ENCODE measurements at regions not wholly inside any gene's neighbourhood (a gene's known extent, or its start where the extent isn't known, plus 50 kb on each side); places are given as distances from the start of the nearest gene placed in this dataset.

DNA sequence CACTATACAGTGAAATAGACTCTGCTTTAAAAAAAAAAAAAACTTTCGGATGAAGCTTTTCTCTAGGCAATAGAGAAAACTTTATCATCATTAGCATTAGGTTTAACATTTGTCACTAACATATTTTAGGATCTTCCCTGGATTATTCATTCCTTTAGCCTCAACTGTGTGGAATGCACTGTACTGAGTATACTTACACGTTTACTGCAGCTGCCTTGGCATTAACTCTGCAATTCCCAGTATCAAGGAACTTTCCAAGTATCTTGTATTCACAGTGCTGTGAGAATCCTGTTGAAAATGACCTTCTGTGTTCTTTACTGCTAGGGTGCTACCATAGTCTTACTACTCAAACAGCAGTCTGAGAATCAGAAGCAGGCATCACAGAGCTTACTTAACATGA lies 328.2 kb upstream of the COL3A1 start:
- no peaks in the 10 kb centered on the region for H3K27me3 Mint-ChIP-seq (ENCODE audit: unreplicated experiment)
- H3K27ac Mint-ChIP-seq (ENCODE audit: unreplicated experiment) = no peak overlapping the region
- TF ChIP-seq, protein P1, sequence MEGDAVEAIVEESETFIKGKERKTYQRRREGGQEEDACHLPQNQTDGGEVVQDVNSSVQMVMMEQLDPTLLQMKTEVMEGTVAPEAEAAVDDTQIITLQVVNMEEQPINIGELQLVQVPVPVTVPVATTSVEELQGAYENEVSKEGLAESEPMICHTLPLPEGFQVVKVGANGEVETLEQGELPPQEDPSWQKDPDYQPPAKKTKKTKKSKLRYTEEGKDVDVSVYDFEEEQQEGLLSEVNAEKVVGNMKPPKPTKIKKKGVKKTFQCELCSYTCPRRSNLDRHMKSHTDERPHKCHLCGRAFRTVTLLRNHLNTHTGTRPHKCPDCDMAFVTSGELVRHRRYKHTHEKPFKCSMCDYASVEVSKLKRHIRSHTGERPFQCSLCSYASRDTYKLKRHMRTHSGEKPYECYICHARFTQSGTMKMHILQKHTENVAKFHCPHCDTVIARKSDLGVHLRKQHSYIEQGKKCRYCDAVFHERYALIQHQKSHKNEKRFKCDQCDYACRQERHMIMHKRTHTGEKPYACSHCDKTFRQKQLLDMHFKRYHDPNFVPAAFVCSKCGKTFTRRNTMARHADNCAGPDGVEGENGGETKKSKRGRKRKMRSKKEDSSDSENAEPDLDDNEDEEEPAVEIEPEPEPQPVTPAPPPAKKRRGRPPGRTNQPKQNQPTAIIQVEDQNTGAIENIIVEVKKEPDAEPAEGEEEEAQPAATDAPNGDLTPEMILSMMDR (IDR thresholded peaks at IDR 0.05; ENCODE audit: unreplicated experiment) = no peak
- no peak for DNase-seq (ENCODE audit: low spot score)
- no peaks in the 10 kb centered on the region for H3K9me3 Mint-ChIP-seq (ENCODE audit: unreplicated experiment)
- no peaks in the 10 kb centered on the region for H3K36me3 Mint-ChIP-seq (ENCODE audit: low read depth, unreplicated experiment)
- no peak overlapping the region for H3K4me3 Mint-ChIP-seq (ENCODE audit: unreplicated experiment)
- no peaks in the 10 kb centered on the region for H3K4me1 Mint-ChIP-seq (ENCODE audit: unreplicated experiment)

DNA sequence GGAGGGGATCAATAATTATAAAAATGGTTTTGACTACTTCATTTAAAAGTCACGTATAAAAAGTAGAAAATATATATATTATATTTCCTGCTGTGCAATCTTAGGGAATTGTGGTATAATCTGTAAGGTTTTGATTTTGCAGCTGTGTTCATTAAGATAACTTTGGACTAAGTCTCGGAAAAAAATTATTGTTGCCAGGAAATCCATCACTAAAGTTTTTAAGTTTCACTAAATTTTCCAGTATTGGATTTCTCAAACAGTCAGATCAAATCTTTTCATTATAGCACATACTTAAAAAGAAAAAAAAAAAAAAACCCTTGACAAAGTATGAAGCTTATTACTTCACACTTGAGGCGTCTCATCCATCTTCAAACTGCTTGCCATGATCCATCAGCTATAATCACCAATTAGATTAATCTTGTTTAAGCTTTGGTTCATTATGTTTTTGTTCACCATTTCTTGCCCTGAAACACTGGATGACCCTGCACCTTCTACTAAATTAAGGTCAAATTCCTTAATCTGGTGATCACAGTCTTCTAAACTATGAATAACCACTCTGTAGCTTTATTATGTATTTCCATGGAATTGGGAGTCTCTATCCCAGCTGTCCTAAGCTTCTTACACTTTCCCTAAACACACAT lies 326.6 kb upstream of the COL3A1 start:
- Mint-ChIP-seq H3K27ac (ENCODE audit: unreplicated experiment) (no peak overlapping the region), H3K36me3 (ENCODE audit: low read depth, unreplicated experiment) (no peaks in the 10 kb centered on the region), H3K4me3 (ENCODE audit: unreplicated experiment) (no peak overlapping the region), H3K9me3 (ENCODE audit: unreplicated experiment) (no peaks in the 10 kb centered on the region), H3K4me1 (ENCODE audit: unreplicated experiment) (no peaks in the 10 kb centered on the region), H3K27me3 (ENCODE audit: unreplicated experiment) (no peaks in the 10 kb centered on the region)
- TF ChIP-seq, protein P1 (IDR thresholded peaks at IDR 0.05; ENCODE audit: unreplicated experiment) = no peak
- DNase-seq (ENCODE audit: low spot score) = no peak

DNA sequence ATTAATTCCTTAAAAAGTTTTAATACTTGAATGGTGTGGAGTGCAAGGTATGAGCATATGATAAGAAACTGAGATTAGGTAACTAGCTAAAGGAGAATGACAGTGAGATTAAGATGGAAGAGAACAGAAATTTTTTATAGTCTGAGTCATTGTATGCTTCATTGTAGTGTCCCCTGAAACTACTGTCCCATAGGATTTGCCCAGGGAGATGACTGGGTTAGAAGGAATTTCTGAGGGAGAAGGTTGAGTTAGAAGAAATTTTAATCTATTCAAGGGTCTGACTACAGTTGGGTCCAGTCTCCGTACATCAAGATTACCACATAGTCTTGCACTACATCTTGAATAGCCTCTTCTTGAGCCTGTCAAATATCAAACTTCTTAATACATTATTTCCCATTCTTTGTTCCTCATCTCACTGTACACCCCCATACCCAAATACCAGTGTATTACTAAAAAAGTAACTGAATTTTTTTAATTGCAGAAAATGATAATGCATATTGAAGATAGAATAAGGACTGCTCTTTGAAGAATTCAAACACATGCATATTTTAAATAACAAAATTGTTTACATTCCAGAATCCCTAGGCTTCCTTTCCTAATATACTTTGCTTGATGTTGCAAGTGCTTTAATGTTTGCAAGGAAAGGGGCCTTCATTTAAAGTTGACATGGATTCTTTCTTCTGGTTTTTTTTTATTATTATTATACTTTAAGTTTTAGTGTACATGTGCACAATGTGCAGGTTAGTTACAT lies 314.3 kb upstream of the COL3A1 start:
- TF ChIP-seq, protein P1 (IDR thresholded peaks at IDR 0.05; ENCODE audit: unreplicated experiment) = no peak
- H3K36me3 Mint-ChIP-seq (ENCODE audit: low read depth, unreplicated experiment) = no peaks in the 10 kb centered on the region
- H3K4me1 Mint-ChIP-seq (ENCODE audit: unreplicated experiment) = peaks cover 3% of the 10 kb centered on the region
- H3K9me3 Mint-ChIP-seq (ENCODE audit: unreplicated experiment) = no peaks in the 10 kb centered on the region
- no peak overlapping the region for H3K4me3 Mint-ChIP-seq (ENCODE audit: unreplicated experiment)
- DNase-seq (ENCODE audit: low spot score) = no peak
- no peak overlapping the region for H3K27ac Mint-ChIP-seq (ENCODE audit: unreplicated experiment)
- peaks cover under 1% of the 10 kb centered on the region for H3K27me3 Mint-ChIP-seq (ENCODE audit: unreplicated experiment)

DNA sequence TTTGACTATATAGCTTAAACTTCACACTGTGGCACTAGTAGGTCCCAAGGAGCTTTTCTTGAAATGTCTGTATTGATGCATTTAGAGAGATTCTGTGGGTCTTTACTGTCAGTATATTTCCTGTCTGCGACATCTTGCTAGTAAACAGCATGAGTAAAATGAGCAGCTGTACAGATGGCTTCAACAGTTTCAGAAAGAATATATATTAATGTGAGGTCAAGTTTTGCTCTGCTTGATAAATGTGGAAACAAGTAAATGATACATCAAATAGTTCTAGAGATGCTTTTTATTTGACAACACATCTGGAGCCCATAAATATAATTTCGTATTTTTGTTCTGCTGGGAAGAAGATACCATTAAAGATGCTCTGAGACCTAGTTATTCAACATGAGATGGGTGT lies 310.9 kb upstream of the COL3A1 start:
- no peak for DNase-seq (ENCODE audit: low spot score)
- no peaks in the 10 kb centered on the region for H3K4me1 Mint-ChIP-seq (ENCODE audit: unreplicated experiment)
- H3K4me3 Mint-ChIP-seq (ENCODE audit: unreplicated experiment) = no peak overlapping the region
- no peaks in the 10 kb centered on the region for H3K9me3 Mint-ChIP-seq (ENCODE audit: unreplicated experiment)
- no peaks in the 10 kb centered on the region for H3K36me3 Mint-ChIP-seq (ENCODE audit: low read depth, unreplicated experiment)
- H3K27ac Mint-ChIP-seq (ENCODE audit: unreplicated experiment) = no peak overlapping the region
- no peaks in the 10 kb centered on the region for H3K27me3 Mint-ChIP-seq (ENCODE audit: unreplicated experiment)
- TF ChIP-seq, protein P1 (IDR thresholded peaks at IDR 0.05; ENCODE audit: unreplicated experiment) = no peak

DNA sequence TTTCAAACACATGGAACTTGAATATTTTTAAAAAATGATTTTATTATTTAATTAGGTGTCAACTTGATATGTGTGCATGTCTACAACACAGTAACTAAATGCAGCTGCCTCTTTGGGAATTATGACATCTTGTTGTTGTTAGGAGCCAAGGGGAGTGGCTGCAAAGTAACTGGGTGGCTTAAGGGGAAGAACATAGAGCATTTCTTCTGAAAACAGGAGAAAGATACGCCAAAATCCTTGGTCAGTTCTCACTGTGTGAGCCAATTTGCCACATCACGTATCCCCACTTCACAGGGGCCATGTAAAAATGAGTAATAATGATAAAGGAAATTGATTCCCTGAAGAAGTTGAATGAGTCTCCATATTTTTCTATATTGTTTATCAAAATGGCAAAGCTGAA lies 309.8 kb upstream of the COL3A1 start:
- no peak for DNase-seq (ENCODE audit: low spot score)
- H3K27me3 Mint-ChIP-seq (ENCODE audit: unreplicated experiment) = no peaks in the 10 kb centered on the region
- TF ChIP-seq, protein P1 (IDR thresholded peaks at IDR 0.05; ENCODE audit: unreplicated experiment) = no peak
- H3K36me3 Mint-ChIP-seq (ENCODE audit: low read depth, unreplicated experiment) = no peaks in the 10 kb centered on the region
- no peak overlapping the region for H3K4me3 Mint-ChIP-seq (ENCODE audit: unreplicated experiment)
- no peaks in the 10 kb centered on the region for H3K9me3 Mint-ChIP-seq (ENCODE audit: unreplicated experiment)
- H3K27ac Mint-ChIP-seq (ENCODE audit: unreplicated experiment) = no peak overlapping the region
- no peaks in the 10 kb centered on the region for H3K4me1 Mint-ChIP-seq (ENCODE audit: unreplicated experiment)

Measured in endothelial cell (in vitro differentiated cells).